Liver (tissue), 8 donors: ENCODE measurements at regions not wholly inside any gene's neighbourhood (a gene's known extent, or its start where the extent isn't known, plus 50 kb on each side); places are given as distances from the start of the nearest gene placed in this dataset.

Source experiments
- DNase-seq: peaks from one replicate; pipeline ENCODE4 v3.0.0-alpha.2; 2017; ENCODE audit warnings: low spot score
- H3K27ac ChIP-seq, 2 donors: one replicate each; pipeline ENCODE4 v1.7.0; 2013; ENCODE audit warnings: inconsistent platforms in 2 of 2, low read length in 2 of 2, control low read depth in 1 of 2, low read depth in 1 of 2, mild to moderate bottlenecking in 1 of 2
- H3K27me3 ChIP-seq, 4 donors: one replicate each; pipeline versions ENCODE4 v1.6.1 to v1.7.0; 2013; ENCODE audit warnings: low read length in 3 of 4, inconsistent platforms in 1 of 4, mild to moderate bottlenecking in 1 of 4, moderate library complexity in 1 of 4; ENCODE audit not compliant: control insufficient read depth in 4 of 4, insufficient read depth in 4 of 4
- H3K36me3 ChIP-seq, 4 donors: one replicate each; pipeline versions ENCODE4 v1.6.1 to v1.7.0; 2013; ENCODE audit warnings: low read length in 3 of 4, mild to moderate bottlenecking in 3 of 4, low read depth in 1 of 4, moderate library complexity in 1 of 4; ENCODE audit not compliant: control insufficient read depth in 4 of 4, insufficient read depth in 3 of 4
- H3K4me1 ChIP-seq, 4 donors: one replicate each; pipeline versions ENCODE4 v1.6.1 to v1.7.0; 2013; ENCODE audit warnings: low read length in 3 of 4, mild to moderate bottlenecking in 3 of 4, moderate library complexity in 1 of 4; ENCODE audit not compliant: control insufficient read depth in 4 of 4, insufficient read depth in 4 of 4
- H3K4me3 ChIP-seq, 3 donors: one replicate each; pipeline versions ENCODE4 v1.6.1 to v1.7.0; 2013; ENCODE audit warnings: low read length in 3 of 3, control low read depth in 1 of 3, low read depth in 1 of 3, mild to moderate bottlenecking in 1 of 3
- H3K9ac ChIP-seq, 2 donors: one replicate each; pipeline ENCODE4 v1.7.0; 2013; ENCODE audit warnings: low read length in 2 of 2, mild to moderate bottlenecking in 2 of 2, moderate library complexity in 2 of 2, control low read depth in 1 of 2, low read depth in 1 of 2
- H3K9me3 ChIP-seq, 4 donors: one replicate each; pipeline versions ENCODE4 v1.6.1 to v1.7.0; 2013; ENCODE audit warnings: low read length in 3 of 4; ENCODE audit not compliant: control insufficient read depth in 4 of 4
- EGR1 ChIP-seq, 2 donors: IDR thresholded peaks; 2 replicates each; pipeline ENCODE4 v1.6.1; 2016 to 2018; ENCODE audit warnings: antibody characterized with exemption in 2 of 2, low read depth in 2 of 2
- FOXA1 ChIP-seq: IDR thresholded peaks from 2 replicates; pipeline ENCODE4 v1.6.1; 2016; ENCODE audit warnings: antibody characterized with exemption
- FOXA2 ChIP-seq: IDR thresholded peaks from 2 replicates; pipeline ENCODE4 v1.6.1; 2016; ENCODE audit warnings: antibody characterized with exemption
- HNF4A ChIP-seq, 2 donors: conservative IDR thresholded peaks; 2 replicates each; pipeline ENCODE4 v1.6.1; 2016; ENCODE audit warnings: antibody characterized with exemption in 2 of 2, mild to moderate bottlenecking in 2 of 2
- HNF4G ChIP-seq: IDR thresholded peaks from 2 replicates; pipeline ENCODE4 v1.6.1; 2016; ENCODE audit warnings: antibody characterized with exemption
- NR2F2 ChIP-seq: IDR thresholded peaks from 2 replicates; pipeline ENCODE4 v1.6.1; 2016; ENCODE audit warnings: antibody characterized with exemption
- RAD21 ChIP-seq, 2 donors: IDR thresholded peaks; 2 replicates each; pipeline ENCODE4 v1.6.1; 2016; ENCODE audit warnings: antibody characterized with exemption in 2 of 2, mild to moderate bottlenecking in 2 of 2
- SP1 ChIP-seq: IDR thresholded peaks from 2 replicates; pipeline ENCODE4 v1.6.1; 2018; ENCODE audit warnings: antibody characterized with exemption, mild to moderate bottlenecking
- TAF1 ChIP-seq: conservative IDR thresholded peaks from 2 replicates; pipeline ENCODE4 v1.6.1; 2016; ENCODE audit warnings: antibody characterized with exemption, mild to moderate bottlenecking
- YY1 ChIP-seq: IDR thresholded peaks from 2 replicates; pipeline ENCODE4 v1.6.1; 2016; ENCODE audit warnings: antibody characterized with exemption, mild to moderate bottlenecking
- WGBS: extraction: QIAGEN DNeasy Blood & Tissue Kit; methylation state at CpG from one replicate; pipeline ENCODE4 v1.1.7; 2013; 5-methylcytosine and 5-hydroxymethylcytosine counted together
- TF ChIP-seq, protein P1 (sequence below): IDR thresholded peaks from 2 replicates; pipeline ENCODE4 v1.6.1; 2016; ENCODE audit warnings: antibody characterized with exemption
- TF ChIP-seq, protein P2 (sequence below): IDR thresholded peaks from 2 replicates; pipeline ENCODE4 v1.6.1; 2016; ENCODE audit warnings: antibody characterized with exemption
- TF ChIP-seq, protein P3 (sequence below): IDR thresholded peaks from 2 replicates; pipeline ENCODE4 v1.6.1; 2016; ENCODE audit warnings: antibody characterized with exemption, mild to moderate bottlenecking
- TF ChIP-seq, protein P4 (sequence below): IDR thresholded peaks from 2 replicates; pipeline ENCODE4 v1.6.1; 2016; ENCODE audit warnings: antibody characterized with exemption
- TF ChIP-seq, protein P5 (sequence below): fragments of 150-350 bp; IDR thresholded peaks from 2 replicates; pipeline ENCODE4 v1.5.1; 2017; ENCODE audit warnings: improper control_type of control experiment, low read depth, low read length; ENCODE audit not compliant: missing input control
- donor health status: healthy.
- donor health status: healthy.
- donor health status: healthy.
- donor health status: healthy.
- donor health status: healthy.

DNA sequence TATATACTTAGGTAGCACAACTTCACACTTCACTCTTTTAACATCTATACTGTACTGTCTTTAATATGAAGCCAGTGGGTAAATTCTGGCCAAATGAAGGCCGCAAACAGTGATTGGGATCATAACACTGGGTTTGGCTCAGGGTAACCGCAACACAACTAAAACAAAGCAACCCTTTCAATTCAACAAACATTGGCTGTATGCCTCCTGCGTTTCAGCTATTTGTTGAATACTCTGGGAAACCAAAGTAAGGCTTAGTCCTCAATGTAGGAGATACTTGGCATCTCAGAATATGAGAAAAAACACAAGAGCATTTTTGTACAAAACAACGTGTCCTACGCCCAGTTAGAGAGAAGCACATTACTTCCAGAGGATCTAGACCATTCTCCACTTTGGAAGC is 693.3 kb upstream of the KLHL29 start:
- DNase-seq: no peak
- no peak overlapping the region for H3K9ac ChIP-seq
- 72% methylated on average over 5 of the region's 5 CpGs for WGBS
- H3K9me3 ChIP-seq: no peaks in the 10 kb centered on the region
- no peaks in the 10 kb centered on the region for H3K36me3 ChIP-seq
- H3K27ac ChIP-seq: no peak overlapping the region
- no peaks in the 10 kb centered on the region for H3K27me3 ChIP-seq
- H3K4me1 ChIP-seq: no peaks in the 10 kb centered on the region
- no peak overlapping the region for H3K4me3 ChIP-seq
- TF ChIP-seq, protein P1, sequence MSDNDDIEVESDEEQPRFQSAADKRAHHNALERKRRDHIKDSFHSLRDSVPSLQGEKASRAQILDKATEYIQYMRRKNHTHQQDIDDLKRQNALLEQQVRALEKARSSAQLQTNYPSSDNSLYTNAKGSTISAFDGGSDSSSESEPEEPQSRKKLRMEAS: no peak
- TF ChIP-seq, protein P2, sequence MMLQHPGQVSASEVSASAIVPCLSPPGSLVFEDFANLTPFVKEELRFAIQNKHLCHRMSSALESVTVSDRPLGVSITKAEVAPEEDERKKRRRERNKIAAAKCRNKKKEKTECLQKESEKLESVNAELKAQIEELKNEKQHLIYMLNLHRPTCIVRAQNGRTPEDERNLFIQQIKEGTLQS: no peak
- TF ChIP-seq EGR1 (IDR thresholded peaks at IDR 0.05; ENCODE audit: low read depth in 2 of 2) (no peak), FOXA1 (no peak), SP1 (no peak), HNF4G (no peak), NR2F2 (no peak), YY1 (no peak), HNF4A (conservative IDR thresholded peaks at IDR 0.05) (no peak), FOXA2 (no peak)
- TF ChIP-seq, protein P3, sequence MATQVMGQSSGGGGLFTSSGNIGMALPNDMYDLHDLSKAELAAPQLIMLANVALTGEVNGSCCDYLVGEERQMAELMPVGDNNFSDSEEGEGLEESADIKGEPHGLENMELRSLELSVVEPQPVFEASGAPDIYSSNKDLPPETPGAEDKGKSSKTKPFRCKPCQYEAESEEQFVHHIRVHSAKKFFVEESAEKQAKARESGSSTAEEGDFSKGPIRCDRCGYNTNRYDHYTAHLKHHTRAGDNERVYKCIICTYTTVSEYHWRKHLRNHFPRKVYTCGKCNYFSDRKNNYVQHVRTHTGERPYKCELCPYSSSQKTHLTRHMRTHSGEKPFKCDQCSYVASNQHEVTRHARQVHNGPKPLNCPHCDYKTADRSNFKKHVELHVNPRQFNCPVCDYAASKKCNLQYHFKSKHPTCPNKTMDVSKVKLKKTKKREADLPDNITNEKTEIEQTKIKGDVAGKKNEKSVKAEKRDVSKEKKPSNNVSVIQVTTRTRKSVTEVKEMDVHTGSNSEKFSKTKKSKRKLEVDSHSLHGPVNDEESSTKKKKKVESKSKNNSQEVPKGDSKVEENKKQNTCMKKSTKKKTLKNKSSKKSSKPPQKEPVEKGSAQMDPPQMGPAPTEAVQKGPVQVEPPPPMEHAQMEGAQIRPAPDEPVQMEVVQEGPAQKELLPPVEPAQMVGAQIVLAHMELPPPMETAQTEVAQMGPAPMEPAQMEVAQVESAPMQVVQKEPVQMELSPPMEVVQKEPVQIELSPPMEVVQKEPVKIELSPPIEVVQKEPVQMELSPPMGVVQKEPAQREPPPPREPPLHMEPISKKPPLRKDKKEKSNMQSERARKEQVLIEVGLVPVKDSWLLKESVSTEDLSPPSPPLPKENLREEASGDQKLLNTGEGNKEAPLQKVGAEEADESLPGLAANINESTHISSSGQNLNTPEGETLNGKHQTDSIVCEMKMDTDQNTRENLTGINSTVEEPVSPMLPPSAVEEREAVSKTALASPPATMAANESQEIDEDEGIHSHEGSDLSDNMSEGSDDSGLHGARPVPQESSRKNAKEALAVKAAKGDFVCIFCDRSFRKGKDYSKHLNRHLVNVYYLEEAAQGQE: no peak
- TF ChIP-seq, protein P4, sequence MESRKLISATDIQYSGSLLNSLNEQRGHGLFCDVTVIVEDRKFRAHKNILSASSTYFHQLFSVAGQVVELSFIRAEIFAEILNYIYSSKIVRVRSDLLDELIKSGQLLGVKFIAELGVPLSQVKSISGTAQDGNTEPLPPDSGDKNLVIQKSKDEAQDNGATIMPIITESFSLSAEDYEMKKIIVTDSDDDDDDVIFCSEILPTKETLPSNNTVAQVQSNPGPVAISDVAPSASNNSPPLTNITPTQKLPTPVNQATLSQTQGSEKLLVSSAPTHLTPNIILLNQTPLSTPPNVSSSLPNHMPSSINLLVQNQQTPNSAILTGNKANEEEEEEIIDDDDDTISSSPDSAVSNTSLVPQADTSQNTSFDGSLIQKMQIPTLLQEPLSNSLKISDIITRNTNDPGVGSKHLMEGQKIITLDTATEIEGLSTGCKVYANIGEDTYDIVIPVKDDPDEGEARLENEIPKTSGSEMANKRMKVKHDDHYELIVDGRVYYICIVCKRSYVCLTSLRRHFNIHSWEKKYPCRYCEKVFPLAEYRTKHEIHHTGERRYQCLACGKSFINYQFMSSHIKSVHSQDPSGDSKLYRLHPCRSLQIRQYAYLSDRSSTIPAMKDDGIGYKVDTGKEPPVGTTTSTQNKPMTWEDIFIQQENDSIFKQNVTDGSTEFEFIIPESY: no peak
- TF ChIP-seq, protein P5, sequence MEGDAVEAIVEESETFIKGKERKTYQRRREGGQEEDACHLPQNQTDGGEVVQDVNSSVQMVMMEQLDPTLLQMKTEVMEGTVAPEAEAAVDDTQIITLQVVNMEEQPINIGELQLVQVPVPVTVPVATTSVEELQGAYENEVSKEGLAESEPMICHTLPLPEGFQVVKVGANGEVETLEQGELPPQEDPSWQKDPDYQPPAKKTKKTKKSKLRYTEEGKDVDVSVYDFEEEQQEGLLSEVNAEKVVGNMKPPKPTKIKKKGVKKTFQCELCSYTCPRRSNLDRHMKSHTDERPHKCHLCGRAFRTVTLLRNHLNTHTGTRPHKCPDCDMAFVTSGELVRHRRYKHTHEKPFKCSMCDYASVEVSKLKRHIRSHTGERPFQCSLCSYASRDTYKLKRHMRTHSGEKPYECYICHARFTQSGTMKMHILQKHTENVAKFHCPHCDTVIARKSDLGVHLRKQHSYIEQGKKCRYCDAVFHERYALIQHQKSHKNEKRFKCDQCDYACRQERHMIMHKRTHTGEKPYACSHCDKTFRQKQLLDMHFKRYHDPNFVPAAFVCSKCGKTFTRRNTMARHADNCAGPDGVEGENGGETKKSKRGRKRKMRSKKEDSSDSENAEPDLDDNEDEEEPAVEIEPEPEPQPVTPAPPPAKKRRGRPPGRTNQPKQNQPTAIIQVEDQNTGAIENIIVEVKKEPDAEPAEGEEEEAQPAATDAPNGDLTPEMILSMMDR: no peak

DNA sequence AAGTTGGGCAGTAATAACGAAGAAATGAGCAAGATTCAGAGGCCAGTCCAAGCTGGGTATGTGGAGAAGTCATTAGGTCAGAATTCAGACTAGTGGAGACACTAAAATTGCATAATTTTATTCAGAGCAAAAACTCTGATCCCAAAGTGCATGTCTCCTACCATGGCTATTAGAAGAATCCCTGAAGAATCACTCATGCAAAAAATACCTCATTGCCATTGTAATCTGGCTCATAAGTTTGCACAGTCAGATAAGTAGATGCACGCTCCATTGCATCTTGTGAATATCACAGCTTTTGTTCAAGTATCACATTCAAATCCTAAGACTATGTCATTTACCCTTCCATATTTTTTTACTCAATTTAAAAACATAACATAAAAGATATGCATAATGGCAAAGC is 692.2 kb upstream of the KLHL29 start:
- Histone ChIP-seq H3K27ac (no peak overlapping the region), H3K9ac (no peak overlapping the region), H3K9me3 (no peaks in the 10 kb centered on the region), H3K27me3 (no peaks in the 10 kb centered on the region), H3K36me3 (no peaks in the 10 kb centered on the region), H3K4me1 (no peaks in the 10 kb centered on the region), H3K4me3 (no peak overlapping the region)
- no peak for DNase-seq
- WGBS: 75% methylated on average over 2 of the region's 2 CpGs
- TF ChIP-seq YY1 (no peak), EGR1 (IDR thresholded peaks at IDR 0.05; ENCODE audit: low read depth in 2 of 2) (no peak), FOXA1 (no peak), HNF4A (conservative IDR thresholded peaks at IDR 0.05) (no peak), RAD21 (IDR thresholded peaks at IDR 0.05) (no peak), TAF1 (no peak), NR2F2 (no peak)
- TF ChIP-seq, protein P4: no peak
- TF ChIP-seq, protein P3: no peak
- TF ChIP-seq, protein P1: no peak
- TF ChIP-seq, protein P5: no peak
